Keratinocyte (primary cell): ENCODE measurements at regions not wholly inside any gene's neighbourhood (a gene's known extent, or its start where the extent isn't known, plus 50 kb on each side); places are given as distances from the start of the nearest gene placed in this dataset.

Source experiments
- EZH2 ChIP-seq: IDR thresholded peaks from one replicate; pipeline ENCODE4 v1.6.1; 2012; ENCODE audit warnings: inconsistent platforms, mild to moderate bottlenecking, low read length, moderate library complexity
- TF ChIP-seq, protein P1 (sequence below), 3 experiments: IDR thresholded peaks in 1 of 3; conservative IDR thresholded peaks in 1 of 3; optimal IDR thresholded peaks in 1 of 3; 2 replicates in 2 of 3; 3 replicates in 1 of 3; pipeline versions ENCODE3 to v1.5.1; 2011; ENCODE audit warnings: low read length in 3 of 3, mild to moderate bottlenecking in 3 of 3, moderate library complexity in 2 of 3, control low read depth in 1 of 3, inconsistent platforms in 1 of 3; ENCODE audit not compliant: insufficient read depth in 2 of 3; ENCODE audit errors: extremely low read depth in 1 of 3

DNA sequence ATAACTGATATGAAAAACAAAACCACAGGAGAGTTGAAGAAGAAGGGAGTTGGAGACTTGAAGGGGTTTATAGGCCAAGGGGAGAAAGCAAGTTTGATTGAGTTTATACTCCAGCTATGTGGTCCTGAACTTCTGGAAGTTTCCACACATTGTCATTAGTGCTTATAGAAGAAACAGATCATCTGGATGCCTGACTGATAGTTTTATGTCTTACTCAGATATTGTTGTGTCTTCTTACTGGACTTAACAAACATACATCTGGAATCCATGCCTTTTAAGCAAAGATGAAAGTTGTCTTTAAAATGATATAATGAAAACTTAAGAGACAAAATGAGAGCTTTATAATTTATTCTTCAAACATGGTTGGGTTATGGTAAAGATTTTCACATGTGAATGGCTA, 101.3 kb upstream of the FZD8 start:
- TF ChIP-seq, protein P1, sequence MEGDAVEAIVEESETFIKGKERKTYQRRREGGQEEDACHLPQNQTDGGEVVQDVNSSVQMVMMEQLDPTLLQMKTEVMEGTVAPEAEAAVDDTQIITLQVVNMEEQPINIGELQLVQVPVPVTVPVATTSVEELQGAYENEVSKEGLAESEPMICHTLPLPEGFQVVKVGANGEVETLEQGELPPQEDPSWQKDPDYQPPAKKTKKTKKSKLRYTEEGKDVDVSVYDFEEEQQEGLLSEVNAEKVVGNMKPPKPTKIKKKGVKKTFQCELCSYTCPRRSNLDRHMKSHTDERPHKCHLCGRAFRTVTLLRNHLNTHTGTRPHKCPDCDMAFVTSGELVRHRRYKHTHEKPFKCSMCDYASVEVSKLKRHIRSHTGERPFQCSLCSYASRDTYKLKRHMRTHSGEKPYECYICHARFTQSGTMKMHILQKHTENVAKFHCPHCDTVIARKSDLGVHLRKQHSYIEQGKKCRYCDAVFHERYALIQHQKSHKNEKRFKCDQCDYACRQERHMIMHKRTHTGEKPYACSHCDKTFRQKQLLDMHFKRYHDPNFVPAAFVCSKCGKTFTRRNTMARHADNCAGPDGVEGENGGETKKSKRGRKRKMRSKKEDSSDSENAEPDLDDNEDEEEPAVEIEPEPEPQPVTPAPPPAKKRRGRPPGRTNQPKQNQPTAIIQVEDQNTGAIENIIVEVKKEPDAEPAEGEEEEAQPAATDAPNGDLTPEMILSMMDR (optimal IDR thresholded peaks at IDR 0.05 in 1 of 3, IDR thresholded peaks at IDR 0.05 in 1 of 3, conservative IDR thresholded peaks at IDR 0.05 in 1 of 3; ENCODE audit: extremely low read depth in 1 of 3, insufficient read depth in 2 of 3, low read length in 3 of 3), result no peak
- no peak for TF ChIP-seq EZH2
